GM12873 (cell line): ENCODE measurements at regions not wholly inside any gene's neighbourhood (a gene's known extent, or its start where the extent isn't known, plus 50 kb on each side); places are given as distances from the start of the nearest gene placed in this dataset.

Source experiments
- TF ChIP-seq, protein P1 (sequence below): IDR thresholded peaks from 2 replicates; pipeline ENCODE4 v1.5.1; 2012; ENCODE audit warnings: low read depth, mild to moderate bottlenecking, moderate library complexity, low read length, control low read depth; ENCODE audit not compliant: insufficient read depth; ENCODE audit errors: missing control alignments

DNA sequence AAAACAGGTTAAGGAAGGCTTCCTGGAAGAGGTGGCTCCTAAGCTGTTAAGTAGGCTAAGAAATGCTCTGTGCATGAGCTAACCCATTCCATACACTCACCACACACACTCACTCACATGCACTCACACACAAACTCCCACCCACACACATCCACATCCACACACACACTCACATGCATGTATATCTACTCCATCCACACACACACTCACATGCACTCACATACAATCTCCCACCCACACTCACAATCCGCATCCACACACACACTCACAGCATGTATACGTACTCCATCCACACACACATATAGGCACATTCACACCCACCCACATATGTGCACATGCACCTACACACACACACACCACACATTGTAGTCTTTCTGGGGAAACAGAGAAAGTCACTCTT lies 89.3 kb upstream of the HNF1B start:
- TF ChIP-seq, protein P1, sequence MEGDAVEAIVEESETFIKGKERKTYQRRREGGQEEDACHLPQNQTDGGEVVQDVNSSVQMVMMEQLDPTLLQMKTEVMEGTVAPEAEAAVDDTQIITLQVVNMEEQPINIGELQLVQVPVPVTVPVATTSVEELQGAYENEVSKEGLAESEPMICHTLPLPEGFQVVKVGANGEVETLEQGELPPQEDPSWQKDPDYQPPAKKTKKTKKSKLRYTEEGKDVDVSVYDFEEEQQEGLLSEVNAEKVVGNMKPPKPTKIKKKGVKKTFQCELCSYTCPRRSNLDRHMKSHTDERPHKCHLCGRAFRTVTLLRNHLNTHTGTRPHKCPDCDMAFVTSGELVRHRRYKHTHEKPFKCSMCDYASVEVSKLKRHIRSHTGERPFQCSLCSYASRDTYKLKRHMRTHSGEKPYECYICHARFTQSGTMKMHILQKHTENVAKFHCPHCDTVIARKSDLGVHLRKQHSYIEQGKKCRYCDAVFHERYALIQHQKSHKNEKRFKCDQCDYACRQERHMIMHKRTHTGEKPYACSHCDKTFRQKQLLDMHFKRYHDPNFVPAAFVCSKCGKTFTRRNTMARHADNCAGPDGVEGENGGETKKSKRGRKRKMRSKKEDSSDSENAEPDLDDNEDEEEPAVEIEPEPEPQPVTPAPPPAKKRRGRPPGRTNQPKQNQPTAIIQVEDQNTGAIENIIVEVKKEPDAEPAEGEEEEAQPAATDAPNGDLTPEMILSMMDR = no peak

DNA sequence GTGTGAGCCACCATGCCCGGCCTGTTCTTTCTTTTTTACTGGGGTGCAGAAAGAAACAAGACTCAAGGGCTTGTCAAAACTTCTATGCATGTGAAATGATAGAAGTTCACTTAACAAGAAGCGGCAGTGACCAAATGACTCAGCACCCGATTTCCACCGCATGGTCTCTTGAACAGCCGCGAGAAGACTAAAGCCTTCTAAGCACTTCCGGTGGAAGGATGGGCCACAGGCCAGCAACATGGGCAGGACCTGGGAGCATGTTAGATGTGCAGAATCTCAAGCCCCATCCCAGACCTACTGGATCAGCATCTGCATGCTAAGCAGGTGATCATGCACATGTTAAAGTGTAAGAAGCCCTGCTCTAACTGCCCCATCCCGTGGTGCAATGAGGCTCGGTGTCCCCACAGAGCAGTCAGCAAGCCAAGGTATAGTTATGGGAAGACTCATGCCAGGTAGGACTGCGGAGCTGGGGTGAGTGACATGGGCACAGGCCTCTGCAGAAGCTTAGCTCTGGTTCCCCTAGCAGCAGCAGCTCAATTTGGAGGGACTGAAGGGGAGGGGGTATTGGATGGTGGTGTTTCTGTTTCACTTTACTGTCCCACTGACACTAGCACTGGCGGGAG lies 88.5 kb upstream of the HNF1B start:
- TF ChIP-seq, protein P1 = no peak

GRCh38 chr17:37831986-37832385 lies 87.1 kb upstream of the HNF1B start:
- TF ChIP-seq, protein P1 = no peak

DNA sequence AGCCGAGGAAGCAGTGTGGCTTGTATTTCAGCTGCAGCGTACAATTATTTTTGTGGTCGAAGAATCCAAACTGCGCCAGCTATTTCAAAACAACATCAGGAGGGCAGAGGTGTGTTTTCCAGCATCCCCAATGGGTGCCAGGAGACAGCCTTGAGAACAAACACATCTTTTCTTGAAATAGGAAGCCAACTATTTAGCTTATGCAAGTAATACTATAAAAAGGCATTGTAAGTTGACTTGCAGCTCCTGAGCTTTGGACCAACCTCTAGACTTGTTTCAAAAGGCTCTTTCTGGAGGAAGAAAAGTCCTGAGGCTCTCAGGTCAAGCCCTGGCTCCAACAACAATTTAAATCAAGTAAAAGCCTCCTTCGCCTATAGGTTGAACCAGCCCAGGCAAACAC lies 86.6 kb upstream of the HNF1B start:
- TF ChIP-seq, protein P1 = no peak

GRCh38 chr17:37830151-37830993 lies 85.5 kb upstream of the HNF1B start:
- TF ChIP-seq, protein P1 = no peak

- TF ChIP-seq, protein P1 = no peak
These were observed 84.8 kb upstream of the HNF1B start for GRCh38 chr17:37829592-37830123.

GRCh38 chr17:37828651-37829124 lies 83.8 kb upstream of the HNF1B start:
- TF ChIP-seq, protein P1 = no peak
